ENCODE measurements at regions not wholly inside any gene's neighbourhood (a gene's known extent, or its start where the extent isn't known, plus 50 kb on each side); places are given as distances from the start of the nearest gene placed in this dataset.
"Not testable (repeated sequence)": the region's sequence is repeated elsewhere in the genome, so short reads cannot be mapped to it uniquely, and the experiment has no call there.

- no peak for DNase-seq (ENCODE audit: low read depth)
Measured at GRCh38 chr13:99700468-99700867, 199.2 kb downstream of the TM9SF2 start.

GRCh38 chr13:99698816-99699099 is 197.5 kb downstream of the TM9SF2 start:
- DNase-seq (ENCODE audit: low read depth), result no peak

GRCh38 chr13:99698010-99698815 is 196.9 kb downstream of the TM9SF2 start:
- no peak for DNase-seq (ENCODE audit: low read depth)

GRCh38 chr13:99695857-99696256 is 194.6 kb downstream of the TM9SF2 start:
- no peak for DNase-seq (ENCODE audit: low read depth)

GRCh38 chr13:99693852-99694611 is 192.8 kb downstream of the TM9SF2 start:
- DNase-seq (ENCODE audit: low read depth), result no peak

- no peak for DNase-seq (ENCODE audit: low read depth)
Measured at GRCh38 chr13:99693351-99693750, 192.1 kb downstream of the TM9SF2 start.

- DNase-seq (ENCODE audit: low read depth), result no peak
Measured at GRCh38 chr13:99692854-99693253, 191.6 kb downstream of the TM9SF2 start.

- DNase-seq (ENCODE audit: low read depth), result no peak
Measured at GRCh38 chr13:99691552-99691951, 190.3 kb downstream of the TM9SF2 start.

GRCh38 chr13:99690426-99691174 is 189.3 kb downstream of the TM9SF2 start:
- DNase-seq (ENCODE audit: low read depth), result no peak

- DNase-seq (ENCODE audit: low read depth), result no peak
Measured at GRCh38 chr13:99689955-99690354, 188.7 kb downstream of the TM9SF2 start.

GRCh38 chr13:99688776-99689175 is 187.5 kb downstream of the TM9SF2 start:
- DNase-seq (ENCODE audit: low read depth), result no peak

GRCh38 chr13:99687723-99688397 is 186.6 kb downstream of the TM9SF2 start:
- DNase-seq (ENCODE audit: low read depth), result no peak

GRCh38 chr13:99686944-99687411 is 185.7 kb downstream of the TM9SF2 start:
- DNase-seq (ENCODE audit: low read depth), result no peak

GRCh38 chr13:99686157-99686572 is 184.9 kb downstream of the TM9SF2 start:
- DNase-seq (ENCODE audit: low read depth), result no peak

- no peak for DNase-seq (ENCODE audit: low read depth)
Measured at GRCh38 chr13:99681695-99682094, 180.4 kb downstream of the TM9SF2 start.

GRCh38 chr13:99677116-99677951 is 176.1 kb downstream of the TM9SF2 start:
- DNase-seq (ENCODE audit: low read depth), result no peak

GRCh38 chr13:99671746-99672145 is 170.5 kb downstream of the TM9SF2 start:
- DNase-seq (ENCODE audit: low read depth), result no peak

- DNase-seq (ENCODE audit: low read depth), result not testable (repeated sequence)
Measured at GRCh38 chr13:99669096-99669495, 167.8 kb downstream of the TM9SF2 start.

GRCh38 chr13:99666146-99666805 is 165.0 kb downstream of the TM9SF2 start:
- DNase-seq (ENCODE audit: low read depth), result no peak

- DNase-seq (ENCODE audit: low read depth), result no peak
Measured at GRCh38 chr13:99665711-99666110, 164.4 kb downstream of the TM9SF2 start.

- no peak for DNase-seq (ENCODE audit: low read depth)
Measured at GRCh38 chr13:99663908-99664307, 162.6 kb downstream of the TM9SF2 start.

Measured in ELR (cell line).